GM18868 (cell line): ENCODE measurements at regions not wholly inside any gene's neighbourhood (a gene's known extent, or its start where the extent isn't known, plus 50 kb on each side); places are given as distances from the start of the nearest gene placed in this dataset.

ENCODE experiments used
- ATAC-seq: cut with Tn5 transposase; IDR thresholded peaks from one replicate; pipeline ENCODE4 v1.9.1; 2021; ENCODE audit warnings: mild to moderate bottlenecking, moderate library complexity; ENCODE audit not compliant: unreplicated experiment

GRCh38 chr16:5895137-5895536, 797.5 kb upstream of the EEF2KMT start:
- ATAC-seq, result no peak

- ATAC-seq, result no peak
Measured at GRCh38 chr16:5891296-5891695, 793.7 kb upstream of the EEF2KMT start.

GRCh38 chr16:5885521-5885920, 787.9 kb upstream of the EEF2KMT start:
- ATAC-seq, result no peak

- no peak for ATAC-seq
Measured at GRCh38 chr16:5884996-5885395, 787.4 kb upstream of the EEF2KMT start.

GRCh38 chr16:5884339-5884738, 786.7 kb upstream of the EEF2KMT start:
- no peak for ATAC-seq

- no peak for ATAC-seq
Measured at GRCh38 chr16:5882087-5882640, 784.6 kb upstream of the EEF2KMT start.

GRCh38 chr16:5875416-5875815, 777.8 kb upstream of the EEF2KMT start:
- no peak for ATAC-seq

GRCh38 chr16:5874899-5875298, 777.3 kb upstream of the EEF2KMT start:
- no peak for ATAC-seq

- ATAC-seq, result no peak
Measured at GRCh38 chr16:5873221-5873620, 775.6 kb upstream of the EEF2KMT start.

GRCh38 chr16:5870886-5871691, 773.5 kb upstream of the EEF2KMT start:
- no peak for ATAC-seq

GRCh38 chr16:5867250-5867649, 769.7 kb upstream of the EEF2KMT start:
- ATAC-seq, result no peak

- no peak for ATAC-seq
Measured at GRCh38 chr16:5865236-5865635, 767.6 kb upstream of the EEF2KMT start.

- no peak for ATAC-seq
Measured at GRCh38 chr16:5863071-5863606, 765.5 kb upstream of the EEF2KMT start.

GRCh38 chr16:5862103-5862840, 764.7 kb upstream of the EEF2KMT start:
- no peak for ATAC-seq

GRCh38 chr16:5861241-5861640, 763.6 kb upstream of the EEF2KMT start:
- no peak for ATAC-seq

GRCh38 chr16:5858180-5858579, 760.6 kb upstream of the EEF2KMT start:
- ATAC-seq, result no peak

GRCh38 chr16:5854027-5854426, 756.4 kb upstream of the EEF2KMT start:
- no peak for ATAC-seq

GRCh38 chr16:5852151-5852550, 754.6 kb upstream of the EEF2KMT start:
- ATAC-seq, result no peak

GRCh38 chr16:5851393-5851982, 753.9 kb upstream of the EEF2KMT start:
- no peak for ATAC-seq

- no peak for ATAC-seq
Measured at GRCh38 chr16:5850632-5851392, 753.2 kb upstream of the EEF2KMT start.

GRCh38 chr16:5845046-5845445, 747.5 kb upstream of the EEF2KMT start:
- ATAC-seq, result no peak
